Panc1 (cell line): ENCODE measurements at regions not wholly inside any gene's neighbourhood (a gene's known extent, or its start where the extent isn't known, plus 50 kb on each side); places are given as distances from the start of the nearest gene placed in this dataset.

Experiments
- ATAC-seq: fragments of 200-7000 bp; cut with Tn5 transposase; 2 replicates; pipeline ENCODE4 v1.9.1; 2020; ENCODE audit warnings: mild to moderate bottlenecking, moderate library complexity
- BruUV-seq: library from RNA; stranded (reverse); fragments of 400-500 nt; replicated peaks from 2 replicates; lab custom pipeline; 2021; lab: Mats Ljungman, UMichigan
- CTCF ChIA-PET: fragments of 300-600 bp; sonication (Branson Sonifier 250); formaldehyde crosslinking; loops from one replicate; lab custom pipeline; 2022; ENCODE audit warnings: antibody characterized with exemption; lab: Charles Lee
- POLR2A ChIA-PET: fragments of 300-600 bp; sonication (Branson Sonifier 250); formaldehyde crosslinking; loops from one replicate; lab custom pipeline; 2022; ENCODE audit warnings: antibody characterized with exemption; lab: Charles Lee
- DNase-seq: peaks from one replicate; pipeline ENCODE4 v3.0.0-alpha.2; 2010; ENCODE audit warnings: low read depth, low spot score
- H3K27ac ChIP-seq: 2 replicates; pipeline ENCODE4 v1.5.1; 2011; ENCODE audit warnings: mild to moderate bottlenecking, low read length, inconsistent platforms
- H3K27me3 ChIP-seq: fragments of 200-500 bp; sonication (Bioruptor generic); 2 replicates; pipeline ENCODE4 v1.6.0; 2014; ENCODE audit warnings: low read length, inconsistent platforms; ENCODE audit not compliant: control insufficient read depth, insufficient read depth
- H3K36me3 ChIP-seq: fragments of 200-500 bp; sonication (Bioruptor generic); 2 replicates; pipeline ENCODE4 v1.5.1; 2014; ENCODE audit warnings: inconsistent platforms, mild to moderate bottlenecking, low read length, moderate library complexity; ENCODE audit not compliant: control insufficient read depth, insufficient read depth
- H3K4me1 ChIP-seq: 2 replicates; pipeline ENCODE4 v1.5.1; 2011; ENCODE audit warnings: inconsistent platforms, mild to moderate bottlenecking, low read length, moderate library complexity; ENCODE audit not compliant: control insufficient read depth, insufficient read depth
- H3K4me3 ChIP-seq, 2 experiments: 2 replicates each; pipeline ENCODE4 v1.5.1; 2011 to 2012; ENCODE audit warnings: low read depth in 2 of 2, low read length in 2 of 2, mild to moderate bottlenecking in 2 of 2, inconsistent platforms in 1 of 2, moderate library complexity in 1 of 2
- H3K9me3 ChIP-seq: fragments of 200-500 bp; sonication (Bioruptor generic); 2 replicates; pipeline ENCODE4 v1.5.1; 2014; ENCODE audit warnings: low read depth, mild to moderate bottlenecking, inconsistent platforms, low read length, moderate library complexity; ENCODE audit not compliant: control insufficient read depth, insufficient read depth
- CTCF ChIP-seq: fragments of 450-650 bp; IDR thresholded peaks from 2 replicates; pipeline ENCODE4 v1.5.1; 2017; ENCODE audit warnings: mild to moderate bottlenecking
- POLR2AphosphoS5 ChIP-seq: IDR thresholded peaks from 2 replicates; pipeline ENCODE4 v1.6.1; 2012; ENCODE audit warnings: mild to moderate bottlenecking, low read depth, low read length, moderate library complexity
- REST ChIP-seq, 2 experiments: IDR thresholded peaks; 2 replicates each; pipeline ENCODE4 v1.6.1; 2011 to 2012; ENCODE audit warnings: low read depth in 2 of 2, control low read depth in 1 of 2, low read length in 1 of 2, mild to moderate bottlenecking in 1 of 2, moderate library complexity in 1 of 2; ENCODE audit not compliant: insufficient read depth in 1 of 2
- SIN3A ChIP-seq: IDR thresholded peaks from 2 replicates; pipeline ENCODE4 v1.6.1; 2012; ENCODE audit warnings: low read depth, mild to moderate bottlenecking, low read length, moderate library complexity, borderline replicate concordance; ENCODE audit not compliant: insufficient read depth
- TCF7L2 ChIP-seq: IDR thresholded peaks from 2 replicates; pipeline ENCODE4 v1.6.1; 2011; ENCODE audit warnings: mild to moderate bottlenecking, low read depth, low read length, inconsistent platforms
- in situ Hi-C: cut with HindIII; loops from 2 replicates; pipeline ENCODE4 v1.10.0; 2016; ENCODE audit warnings: low sequenced_read_pairs, low pct_unique_long_range_greater_than_20kb
- intact Hi-C: fragments of 100-400 bp; cut with micrococcal nuclease; formaldehyde crosslinking; loops from one replicate; pipeline ENCODE4 v1.10.0; 2022; ENCODE audit not compliant: unreplicated experiment

GRCh38 chr13:87982400-87982799 lies 311.2 kb downstream of the SLITRK5 start:
- TF ChIP-seq REST (IDR thresholded peaks at IDR 0.05; ENCODE audit: insufficient read depth in 1 of 2, low read depth in 2 of 2, low read length in 1 of 2) (no peak), TCF7L2 (no peak), SIN3A (no peak), POLR2AphosphoS5 (no peak), CTCF (no peak)
- in situ Hi-C loops = no loop called here
- intact Hi-C loops = no loop called here
- Histone ChIP-seq H3K4me1 (no peaks in the 10 kb centered on the region), H3K27me3 (no peaks in the 10 kb centered on the region), H3K4me3 (no peak overlapping the region), H3K27ac (no peak overlapping the region), H3K9me3 (0 out of 2 replicates have a peak, but pooled peaks cover 7% of the 10 kb centered on the region), H3K36me3 (no peaks in the 10 kb centered on the region)
- ChIA-PET CTCF (no interaction called here), POLR2A (no interaction called here)
- ATAC-seq (no peak), DNase-seq (no peak)
- no TSS peak for BruUV-seq

- TF ChIP-seq SIN3A (no peak), REST (IDR thresholded peaks at IDR 0.05; ENCODE audit: insufficient read depth in 1 of 2, low read depth in 2 of 2, low read length in 1 of 2) (no peak), TCF7L2 (no peak), POLR2AphosphoS5 (no peak), CTCF (no peak)
- Histone ChIP-seq H3K4me1 (no peaks in the 10 kb centered on the region), H3K4me3 (no peak overlapping the region), H3K27me3 (no peaks in the 10 kb centered on the region), H3K9me3 (0 out of 2 replicates have a peak, but pooled peaks cover 7% of the 10 kb centered on the region), H3K27ac (no peak overlapping the region), H3K36me3 (no peaks in the 10 kb centered on the region)
- CTCF ChIA-PET = no interaction called here
- POLR2A ChIA-PET = no interaction called here
- no TSS peak for BruUV-seq
- intact Hi-C loops = no loop called here
- in situ Hi-C loops = no loop called here
- no peak for ATAC-seq
- DNase-seq = no peak
Observed at GRCh38 chr13:87986639-87987250, 315.6 kb downstream of the SLITRK5 start.
